ENCODE measurements at regions not wholly inside any gene's neighbourhood (a gene's known extent, or its start where the extent isn't known, plus 50 kb on each side); places are given as distances from the start of the nearest gene placed in this dataset.

DNA sequence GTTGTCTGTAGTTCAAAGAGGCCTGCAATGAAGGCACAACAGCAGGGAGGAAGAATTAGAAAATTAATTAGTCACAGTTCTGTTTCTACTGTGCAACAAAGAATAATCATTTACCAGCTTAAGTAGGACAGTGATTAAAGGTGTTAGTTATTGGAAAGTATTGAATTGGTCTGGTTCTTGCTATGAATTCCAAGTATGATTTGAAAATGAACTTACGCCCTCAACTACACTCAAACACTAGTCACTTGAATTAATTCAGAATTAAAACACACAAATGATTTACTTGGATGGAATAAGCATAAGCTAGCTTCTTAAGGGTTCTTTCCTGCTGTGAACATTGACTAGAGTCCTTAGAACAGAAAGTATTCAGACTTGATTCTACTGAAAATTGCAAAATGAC is 69.9 kb upstream of the EXOC1L start:
- H3K4me3 ChIP-seq (ENCODE audit: low read depth, low read length): no peak overlapping the region
- TF ChIP-seq, protein P1, sequence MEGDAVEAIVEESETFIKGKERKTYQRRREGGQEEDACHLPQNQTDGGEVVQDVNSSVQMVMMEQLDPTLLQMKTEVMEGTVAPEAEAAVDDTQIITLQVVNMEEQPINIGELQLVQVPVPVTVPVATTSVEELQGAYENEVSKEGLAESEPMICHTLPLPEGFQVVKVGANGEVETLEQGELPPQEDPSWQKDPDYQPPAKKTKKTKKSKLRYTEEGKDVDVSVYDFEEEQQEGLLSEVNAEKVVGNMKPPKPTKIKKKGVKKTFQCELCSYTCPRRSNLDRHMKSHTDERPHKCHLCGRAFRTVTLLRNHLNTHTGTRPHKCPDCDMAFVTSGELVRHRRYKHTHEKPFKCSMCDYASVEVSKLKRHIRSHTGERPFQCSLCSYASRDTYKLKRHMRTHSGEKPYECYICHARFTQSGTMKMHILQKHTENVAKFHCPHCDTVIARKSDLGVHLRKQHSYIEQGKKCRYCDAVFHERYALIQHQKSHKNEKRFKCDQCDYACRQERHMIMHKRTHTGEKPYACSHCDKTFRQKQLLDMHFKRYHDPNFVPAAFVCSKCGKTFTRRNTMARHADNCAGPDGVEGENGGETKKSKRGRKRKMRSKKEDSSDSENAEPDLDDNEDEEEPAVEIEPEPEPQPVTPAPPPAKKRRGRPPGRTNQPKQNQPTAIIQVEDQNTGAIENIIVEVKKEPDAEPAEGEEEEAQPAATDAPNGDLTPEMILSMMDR (IDR thresholded peaks at IDR 0.05; ENCODE audit: insufficient read depth, low read length, missing control alignments): no peak
- CTCF ChIA-PET: no interaction called here

DNA sequence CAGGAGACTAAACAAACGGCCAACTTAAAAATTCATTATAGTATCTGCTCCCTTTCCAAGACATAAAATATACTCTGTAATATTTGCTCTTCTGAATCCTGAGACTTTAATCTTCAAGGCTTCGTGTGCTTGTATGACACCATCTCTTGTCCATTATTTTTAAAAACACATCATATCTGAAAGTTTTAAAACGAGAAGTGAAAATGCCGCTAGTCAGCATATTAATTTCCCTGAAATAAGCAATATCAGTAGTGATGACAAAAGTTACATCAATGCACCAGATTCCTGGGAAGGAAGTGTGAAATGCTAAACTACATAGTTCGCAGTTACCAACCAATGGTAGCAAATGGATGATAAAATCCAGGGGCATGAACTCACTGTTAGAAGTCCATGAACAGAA is 66.8 kb upstream of the EXOC1L start:
- H3K4me3 ChIP-seq (ENCODE audit: low read depth, low read length): no peak overlapping the region
- TF ChIP-seq, protein P1 (IDR thresholded peaks at IDR 0.05; ENCODE audit: insufficient read depth, low read length, missing control alignments): no peak
- no peak for DNase-seq (ENCODE audit: low read depth, low spot score)
- ChIA-PET POLR2A (no interaction called here), CTCF (no interaction called here)

More for the DNA sequence above, 69.9 kb upstream of the EXOC1L start:
- POLR2A ChIA-PET: no interaction called here
- no peak for DNase-seq (ENCODE audit: low read depth, low spot score)

DNA sequence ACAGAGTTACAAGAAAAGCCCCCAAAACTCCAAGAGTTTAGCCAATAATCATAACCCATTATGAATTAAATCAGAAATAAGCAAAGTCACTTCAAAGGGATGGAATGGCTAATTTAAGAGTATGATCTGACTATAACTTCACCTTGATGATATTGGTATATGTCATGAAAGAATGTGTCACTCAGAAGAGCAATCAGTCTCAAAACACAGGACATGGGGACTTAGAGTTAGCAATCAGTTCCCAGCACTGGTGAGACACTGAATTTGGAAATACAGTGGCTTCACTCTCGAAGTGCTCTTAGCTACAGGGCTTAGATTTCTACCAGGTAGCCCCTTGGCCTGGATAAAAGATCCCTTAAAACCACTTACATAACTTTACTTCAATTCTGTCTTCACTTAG is 65.7 kb upstream of the EXOC1L start:
- TF ChIP-seq, protein P1 (IDR thresholded peaks at IDR 0.05; ENCODE audit: insufficient read depth, low read length, missing control alignments): no peak
- CTCF ChIA-PET: no interaction called here
- no peak overlapping the region for H3K4me3 ChIP-seq (ENCODE audit: low read depth, low read length)
- POLR2A ChIA-PET: no interaction called here
- DNase-seq (ENCODE audit: low read depth, low spot score): no peak

DNA sequence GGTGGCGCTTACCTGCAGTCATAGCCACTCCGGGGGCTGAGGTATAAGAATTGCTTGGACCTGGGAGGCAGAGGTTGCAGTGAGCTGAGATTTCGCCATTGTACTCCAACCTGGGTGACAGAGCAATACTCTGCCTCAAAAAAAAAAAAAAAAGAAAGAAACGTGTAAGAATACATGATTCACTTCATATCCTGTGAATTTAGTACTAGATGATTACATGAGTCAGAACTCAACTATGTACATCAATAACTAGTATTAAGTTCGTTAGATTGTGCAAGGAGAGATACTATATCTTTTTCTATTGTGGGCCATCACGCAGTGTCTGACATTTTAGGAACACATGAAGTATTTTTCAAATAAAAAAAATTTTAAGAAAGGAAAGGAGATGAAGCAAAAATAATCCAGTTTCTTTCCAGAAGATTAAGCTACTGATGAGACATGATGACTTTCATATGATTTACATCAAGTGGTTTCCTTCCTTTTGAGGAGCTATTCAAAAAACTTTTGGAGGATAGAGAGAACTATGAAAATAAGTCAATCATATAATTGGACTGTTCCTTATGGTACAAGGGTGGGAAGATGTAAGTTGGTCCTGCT is 64.7 kb upstream of the EXOC1L start:
- DNase-seq (ENCODE audit: low read depth, low spot score): peak; percentile 26

DNA sequence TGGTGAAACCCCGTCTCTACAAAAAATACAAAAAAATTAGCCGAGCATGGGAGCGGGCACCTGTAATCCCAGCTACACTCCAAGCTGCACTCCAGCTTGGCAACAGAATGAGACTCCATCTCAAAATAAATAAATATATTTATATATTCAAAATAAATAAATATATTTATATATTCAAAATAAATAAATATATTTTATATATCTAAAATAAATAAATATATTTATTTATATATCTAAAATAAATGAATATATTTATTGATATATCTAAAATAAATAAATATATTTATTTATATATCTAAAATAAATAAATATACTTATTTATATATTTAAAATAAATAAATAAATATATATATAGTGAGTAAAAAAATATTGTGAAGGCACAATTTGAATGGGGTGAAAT is 63.4 kb upstream of the EXOC1L start:
- POLR2A ChIA-PET: no interaction called here
- DNase-seq (ENCODE audit: low read depth, low spot score): no peak
- CTCF ChIA-PET: no interaction called here
- TF ChIP-seq, protein P1 (IDR thresholded peaks at IDR 0.05; ENCODE audit: insufficient read depth, low read length, missing control alignments): no peak
- H3K4me3 ChIP-seq (ENCODE audit: low read depth, low read length): no peak overlapping the region

More for the DNA sequence above, 64.7 kb upstream of the EXOC1L start:
- ChIA-PET POLR2A (no interaction called here), CTCF (no interaction called here)
- no peak overlapping the region for H3K4me3 ChIP-seq (ENCODE audit: low read depth, low read length)
- TF ChIP-seq, protein P1 (IDR thresholded peaks at IDR 0.05; ENCODE audit: insufficient read depth, low read length, missing control alignments): no peak

DNA sequence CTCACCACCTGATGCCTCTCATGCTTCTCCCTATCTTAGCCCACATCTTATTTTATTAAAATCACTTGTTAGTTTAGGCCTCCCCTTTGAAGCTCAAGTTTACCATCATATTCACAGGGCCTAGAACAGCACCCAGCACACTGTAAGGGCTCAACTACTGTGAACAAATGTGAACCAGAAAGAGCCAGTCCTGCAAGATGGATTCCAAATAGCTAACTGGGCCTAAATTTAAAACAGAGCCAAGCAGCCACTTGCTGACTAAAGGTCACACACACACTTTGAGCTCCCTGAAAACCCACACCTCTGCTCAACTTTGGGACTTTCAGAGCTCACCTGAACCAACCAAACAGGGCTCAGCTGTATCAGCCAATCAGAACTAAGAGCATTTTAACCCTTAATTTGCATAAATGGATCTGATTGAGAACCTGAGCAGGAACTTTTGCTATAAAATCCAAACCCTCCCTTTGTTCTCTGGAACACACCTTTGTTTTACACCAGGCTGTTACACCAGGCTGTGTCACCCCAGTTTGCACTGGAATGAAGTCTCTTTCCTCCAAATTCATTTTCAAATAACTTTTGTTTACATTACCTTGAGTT is 62.1 kb upstream of the EXOC1L start:
- H3K4me3 ChIP-seq (ENCODE audit: low read depth, low read length): no peak overlapping the region
- TF ChIP-seq, protein P1 (IDR thresholded peaks at IDR 0.05; ENCODE audit: insufficient read depth, low read length, missing control alignments): no peak
- ChIA-PET POLR2A (no interaction called here), CTCF (interaction anchor here (1.1 kb wide), 1 partner anchor 20 kb away, joined by 3 read pairs; no protein-coding TSS in a partner anchor)
- no peak for DNase-seq (ENCODE audit: low read depth, low spot score)

Data from AG04449 (cell line).